HG03135 (cell line): ENCODE measurements at regions not wholly inside any gene's neighbourhood (a gene's known extent, or its start where the extent isn't known, plus 50 kb on each side); places are given as distances from the start of the nearest gene placed in this dataset.

ENCODE experiments used
- ATAC-seq: cut with Tn5 transposase; IDR thresholded peaks from one replicate; pipeline ENCODE4 v1.9.1; 2021; ENCODE audit warnings: mild to moderate bottlenecking, moderate library complexity; ENCODE audit not compliant: unreplicated experiment

DNA sequence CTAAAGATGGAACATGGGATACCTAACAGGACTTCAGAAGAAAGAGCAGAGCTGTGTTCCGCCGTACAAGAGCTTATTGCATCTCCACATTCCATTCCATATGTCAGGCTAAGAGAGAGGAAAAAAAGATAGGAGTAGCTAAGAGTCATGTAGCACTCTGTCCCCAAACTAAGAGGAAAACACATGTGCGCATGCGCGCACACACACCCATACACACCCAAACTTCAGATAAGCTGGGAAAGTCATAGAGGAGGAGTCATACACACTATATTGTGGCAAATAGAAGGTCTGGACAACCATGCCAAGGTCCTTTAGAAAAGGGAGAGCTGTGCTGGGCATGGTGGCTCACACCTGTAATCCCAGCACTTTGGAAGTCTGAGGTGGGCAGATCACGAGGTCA, 132.4 kb downstream of the RAB11FIP2 start:
- no peak for ATAC-seq

DNA sequence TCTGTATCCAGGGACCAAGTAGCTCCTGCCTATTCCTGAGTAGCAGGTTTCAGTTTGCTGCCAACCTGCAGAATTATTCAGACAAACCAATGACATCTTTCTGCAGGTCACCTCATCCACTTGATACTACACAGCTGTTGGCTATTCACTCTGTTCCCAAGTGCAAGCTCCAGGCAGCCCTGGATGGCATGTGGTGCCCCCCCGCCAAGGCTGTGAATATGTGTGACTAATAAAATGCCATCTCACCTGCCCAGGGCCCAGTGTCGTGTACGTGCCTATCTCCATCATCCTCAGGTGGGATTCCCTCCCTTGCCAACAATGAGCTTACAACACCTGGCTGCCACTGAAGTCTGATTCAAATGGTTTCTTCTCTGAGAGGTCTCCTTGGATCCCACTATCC, 125.8 kb downstream of the RAB11FIP2 start:
- no peak for ATAC-seq

DNA sequence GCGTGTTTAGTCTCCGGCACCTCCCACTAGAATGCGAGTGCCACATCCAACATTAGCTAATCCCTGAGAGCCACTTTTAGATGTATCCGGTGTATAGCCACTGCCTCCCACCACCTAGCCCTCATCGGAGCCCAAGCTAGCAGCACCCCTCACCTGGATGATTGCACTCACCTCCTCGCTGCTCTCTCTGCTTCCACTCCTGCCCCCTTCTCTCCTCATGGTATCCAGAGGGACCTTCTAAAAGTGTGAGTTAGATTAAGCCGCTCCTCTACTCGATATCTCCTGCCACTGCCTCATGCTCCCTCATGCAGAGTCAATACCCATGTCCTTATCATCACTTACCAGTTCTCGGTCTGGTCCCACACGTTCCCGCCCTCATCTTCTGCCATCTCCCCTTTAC, 125.3 kb downstream of the RAB11FIP2 start:
- ATAC-seq: no peak

DNA sequence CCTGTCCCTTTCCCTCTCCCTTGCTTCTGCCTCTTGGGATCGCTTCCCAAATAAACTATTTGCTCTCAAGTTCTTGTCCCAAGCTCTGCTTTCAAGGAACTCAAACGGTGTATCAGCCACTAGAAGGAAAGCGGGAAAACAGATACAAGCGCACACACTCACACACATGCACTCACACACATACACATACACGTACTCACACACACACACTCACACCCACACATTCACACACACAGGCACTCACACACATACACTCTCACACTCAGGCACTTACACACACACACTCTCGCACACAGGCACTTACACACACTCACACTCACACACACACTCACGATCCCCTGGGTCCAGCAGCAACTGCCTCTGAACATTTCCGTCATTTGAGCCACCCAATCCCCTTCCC, 121.9 kb downstream of the RAB11FIP2 start:
- no peak for ATAC-seq

DNA sequence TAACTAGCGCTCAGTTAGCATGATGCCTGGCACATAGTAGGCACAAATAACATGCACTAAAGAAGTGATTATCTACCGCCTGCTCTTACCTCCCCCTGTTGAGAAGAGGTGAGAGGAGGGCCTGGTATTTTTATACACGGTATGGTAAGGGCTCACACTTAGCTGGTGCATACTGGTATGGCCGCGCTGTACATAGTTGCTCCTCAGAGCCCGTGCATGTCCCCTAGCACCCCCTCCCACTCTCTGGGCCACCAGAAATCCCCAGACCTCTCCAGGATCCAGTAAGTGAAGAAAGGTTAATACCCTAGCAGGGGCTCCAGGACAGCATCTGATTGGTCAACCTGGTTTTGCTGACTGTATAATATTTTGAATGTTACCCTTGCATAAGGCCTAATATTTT, 121.4 kb downstream of the RAB11FIP2 start:
- no peak for ATAC-seq

DNA sequence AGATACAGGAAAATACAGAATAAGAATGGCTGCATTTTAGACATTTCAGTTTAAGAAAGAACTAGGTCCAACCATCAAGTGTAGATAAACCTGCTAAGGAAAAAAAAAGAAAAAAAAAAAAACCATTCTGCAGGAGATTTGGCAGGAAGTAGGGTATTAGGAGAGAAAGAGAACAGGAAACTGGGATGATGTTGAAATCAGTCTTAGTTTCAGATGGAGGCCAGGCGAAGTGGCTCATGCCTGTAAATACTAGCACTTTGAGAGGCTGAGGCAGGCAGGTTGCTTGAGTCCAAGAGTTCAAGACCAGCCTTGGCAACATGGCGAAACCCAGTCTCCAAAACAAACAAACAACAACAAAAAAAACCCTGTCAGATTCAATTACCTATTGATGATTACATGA, 120.2 kb downstream of the RAB11FIP2 start:
- no peak for ATAC-seq

DNA sequence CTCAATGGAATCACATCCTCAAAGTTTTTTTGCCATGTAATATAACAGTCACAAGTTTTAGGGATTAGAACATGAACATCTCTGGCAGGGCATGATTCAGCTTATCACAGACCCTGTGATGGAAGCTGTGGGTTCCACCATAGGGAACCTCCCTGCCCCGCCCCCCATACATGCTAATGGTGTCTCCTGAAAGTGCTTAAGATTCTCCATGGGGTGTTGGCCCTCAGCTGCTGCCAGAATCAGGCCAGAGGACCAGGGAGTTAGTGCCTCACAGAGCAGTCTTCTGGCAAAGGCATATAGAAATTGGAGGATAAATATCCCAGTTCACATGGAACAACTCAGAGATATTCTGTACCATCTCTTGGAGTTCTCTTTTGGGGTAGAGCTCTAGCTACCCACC, 119.4 kb downstream of the RAB11FIP2 start:
- no peak for ATAC-seq

DNA sequence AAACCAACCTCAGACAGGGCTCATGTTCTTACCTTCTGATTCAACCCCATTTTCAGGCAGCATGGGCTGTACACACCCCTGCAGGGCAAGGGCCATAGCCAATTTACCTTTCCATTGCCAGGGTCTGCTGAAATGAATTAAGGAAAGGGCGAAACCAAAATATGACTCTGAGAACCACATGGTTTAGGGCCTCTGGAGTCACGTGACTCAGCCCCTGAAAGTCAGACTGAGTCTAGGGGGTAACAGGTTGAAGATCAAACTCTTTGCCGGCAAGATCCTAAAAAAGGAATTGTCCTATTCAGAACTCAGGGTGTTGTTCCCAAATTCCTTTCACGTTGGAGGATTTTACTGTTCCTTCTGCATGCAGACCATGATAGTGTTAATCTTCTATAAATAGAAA, 118.9 kb downstream of the RAB11FIP2 start:
- no peak for ATAC-seq

DNA sequence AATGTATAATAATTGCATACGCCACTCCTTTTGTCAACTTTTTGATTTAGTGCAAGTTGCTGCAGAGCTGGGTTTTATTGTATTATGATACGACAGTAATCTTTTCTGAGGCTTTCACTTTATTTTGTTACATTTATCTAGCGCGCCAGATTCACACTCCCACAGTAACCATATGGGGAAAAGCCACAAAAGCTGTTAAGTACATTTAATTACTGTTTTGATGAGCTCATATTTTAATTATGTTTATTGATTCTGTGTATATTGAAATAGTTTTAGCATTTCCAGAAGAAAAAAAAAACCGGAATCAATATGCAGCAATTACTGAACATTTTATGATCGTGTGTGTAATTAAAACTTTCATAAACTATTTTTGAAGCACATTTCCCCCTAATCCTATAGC, 118.5 kb downstream of the RAB11FIP2 start:
- no peak for ATAC-seq

DNA sequence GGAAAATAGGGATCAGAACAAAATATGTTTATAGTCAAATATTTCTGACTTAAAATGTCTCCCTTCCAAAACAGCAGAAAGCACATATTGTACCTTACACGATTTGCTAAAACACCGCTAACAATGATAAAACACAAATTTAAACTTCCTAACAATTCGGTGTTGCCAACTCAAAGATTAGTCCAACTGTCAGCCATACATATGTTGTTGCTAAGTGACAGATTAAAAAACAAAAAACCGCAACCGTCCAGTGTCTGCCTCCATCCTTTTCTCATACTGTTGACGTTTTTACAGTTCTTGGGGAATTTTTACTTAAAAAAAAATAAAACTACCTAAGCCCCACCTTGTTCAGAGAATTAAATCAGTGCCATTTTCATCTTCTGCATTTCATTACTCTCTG, 118.0 kb downstream of the RAB11FIP2 start:
- no peak for ATAC-seq

DNA sequence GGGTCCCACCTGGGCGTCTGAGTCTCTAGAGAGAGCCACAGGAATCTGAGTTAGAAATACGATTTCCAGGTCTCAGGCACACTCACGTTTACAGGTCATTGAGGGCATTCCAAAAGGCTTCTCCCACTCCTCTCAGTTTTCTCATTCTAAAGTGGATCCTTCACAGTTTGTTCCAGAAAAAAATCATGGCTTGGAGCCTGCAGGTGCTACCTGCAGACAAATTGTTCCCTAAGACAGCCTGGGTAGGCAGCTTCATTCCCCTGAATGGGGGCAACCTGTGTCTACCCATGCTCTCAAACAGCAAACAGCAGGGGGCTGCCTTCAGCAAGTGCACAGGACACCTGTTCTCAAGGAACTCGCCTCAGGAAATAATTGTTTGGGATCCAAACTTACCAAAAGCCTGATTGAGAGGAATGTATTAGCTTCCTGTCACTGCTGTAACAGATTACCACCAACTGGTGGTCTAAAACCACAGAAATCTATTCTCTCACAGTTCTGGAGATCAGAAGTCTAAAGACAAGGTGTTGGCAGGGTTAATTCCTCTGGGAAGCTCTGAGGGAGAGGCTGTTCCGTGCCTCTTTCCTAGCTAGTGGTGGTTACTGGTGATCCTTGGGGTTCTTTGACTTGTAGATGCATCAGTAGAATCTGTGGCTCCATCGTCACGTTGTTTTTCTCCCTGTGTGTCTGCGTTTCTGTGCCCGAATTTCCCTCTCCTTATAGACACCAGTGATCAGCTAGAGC, 117.2 kb downstream of the RAB11FIP2 start:
- ATAC-seq: no peak

DNA sequence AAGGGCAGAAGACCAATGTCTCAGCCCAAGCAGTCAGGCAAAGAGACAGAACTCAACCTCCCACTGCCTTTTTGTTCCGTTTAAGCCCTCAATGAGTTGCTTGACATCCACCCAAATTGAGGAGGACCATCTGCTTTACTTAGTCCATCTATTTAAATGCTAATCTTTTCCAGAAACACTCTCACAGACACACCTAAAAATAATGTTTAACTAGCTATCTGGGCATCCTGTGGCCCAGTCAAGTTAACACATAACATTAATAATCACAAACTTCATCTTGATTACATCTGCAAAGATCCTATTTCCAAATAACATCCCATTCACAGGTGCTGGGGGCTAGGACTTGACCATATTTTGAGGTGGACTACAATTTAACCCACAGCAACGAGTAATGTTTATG, 115.7 kb downstream of the RAB11FIP2 start:
- no peak for ATAC-seq

DNA sequence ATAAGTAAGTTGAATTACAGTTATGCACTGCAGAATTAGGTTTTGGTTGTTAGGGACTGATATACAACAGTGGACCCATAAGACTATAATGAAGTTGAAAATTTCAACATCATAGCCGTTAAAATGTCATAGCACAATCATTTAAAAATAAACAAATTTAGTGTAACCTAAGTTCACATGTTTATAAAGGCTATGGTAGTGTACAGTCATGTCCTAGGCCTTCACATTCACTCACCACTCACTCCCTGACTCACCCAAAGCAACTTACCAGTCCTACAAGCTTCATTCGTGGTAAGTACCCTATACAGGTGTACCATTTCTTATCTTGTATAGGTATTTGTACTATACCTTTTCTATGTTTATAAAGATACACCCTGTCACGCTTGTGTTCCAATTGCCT, 113.7 kb downstream of the RAB11FIP2 start:
- no peak for ATAC-seq

DNA sequence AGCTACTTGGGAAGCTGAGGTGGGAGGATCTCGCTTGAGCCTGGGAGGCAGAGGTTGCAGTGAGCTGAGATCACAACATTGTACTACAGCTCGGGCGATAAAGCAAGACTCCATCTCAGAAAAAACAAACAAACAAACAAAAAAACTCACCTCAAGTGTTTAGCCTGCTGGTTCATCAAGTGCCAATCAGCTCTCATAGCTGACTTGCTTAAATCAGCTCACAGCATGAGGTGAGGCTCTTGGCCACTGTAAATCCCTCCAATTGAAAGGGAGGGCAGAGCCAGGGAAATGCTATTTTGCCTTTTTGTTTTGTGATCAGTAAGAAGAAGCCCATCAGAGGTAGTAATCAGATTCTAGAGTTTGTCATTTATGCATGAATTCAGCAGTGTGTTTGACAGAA, 112.3 kb downstream of the RAB11FIP2 start:
- ATAC-seq: no peak

DNA sequence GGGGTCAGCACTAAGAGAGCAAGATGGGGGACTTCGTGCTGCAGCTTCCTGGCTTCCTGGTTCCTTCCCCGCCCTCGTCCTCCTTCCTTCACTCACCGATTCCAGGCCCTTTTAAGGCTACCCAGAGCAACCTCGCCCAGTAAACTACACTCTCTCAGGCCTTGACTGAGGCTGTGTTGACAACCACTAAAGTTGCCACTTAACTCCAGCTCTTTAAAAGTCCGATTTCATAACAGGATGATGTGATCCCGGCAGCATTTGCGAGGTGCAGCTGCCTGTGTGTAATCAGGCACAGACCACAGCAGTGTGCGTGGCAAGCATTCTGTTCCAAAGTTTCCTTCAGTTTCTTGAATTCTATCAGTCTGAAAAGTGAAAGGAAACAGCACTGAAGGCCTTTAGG, 110.6 kb downstream of the RAB11FIP2 start:
- no peak for ATAC-seq

DNA sequence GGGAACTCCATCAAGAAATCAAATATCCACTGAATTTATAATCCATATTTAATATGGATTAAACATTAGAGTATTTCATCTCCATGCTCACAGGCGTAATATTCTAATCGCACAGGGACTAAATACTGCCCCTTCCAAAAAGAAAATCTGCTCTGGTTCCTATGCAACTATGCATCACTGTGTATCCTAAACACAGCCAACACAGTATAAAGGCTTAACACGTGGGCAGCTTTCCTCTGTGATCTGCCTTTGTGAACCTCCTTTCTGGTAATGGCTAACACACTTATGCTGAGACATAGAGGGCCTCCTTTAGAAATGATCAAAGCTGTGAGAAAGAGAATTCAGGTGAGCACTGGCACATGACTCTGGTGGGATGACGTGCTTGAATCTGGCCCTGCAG, 110.2 kb downstream of the RAB11FIP2 start:
- ATAC-seq: no peak

DNA sequence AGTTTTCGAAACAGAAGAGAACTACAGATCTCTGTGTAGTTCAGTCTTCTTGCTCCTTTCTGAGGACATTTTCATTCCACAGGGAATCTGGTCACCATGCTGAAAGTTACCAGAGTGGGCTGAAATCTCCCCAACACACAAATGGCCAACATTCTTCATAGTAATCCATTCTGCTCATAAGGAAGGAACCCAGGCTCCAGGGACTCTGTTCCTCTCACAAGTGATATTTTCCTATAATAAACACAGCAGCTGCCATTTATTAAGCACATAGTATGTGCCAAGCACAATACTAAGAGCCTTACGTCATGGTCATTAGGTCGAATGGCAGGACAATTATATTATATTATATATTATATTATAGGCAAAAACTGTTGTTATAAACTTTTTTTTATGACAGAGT, 109.8 kb downstream of the RAB11FIP2 start:
- no peak for ATAC-seq

DNA sequence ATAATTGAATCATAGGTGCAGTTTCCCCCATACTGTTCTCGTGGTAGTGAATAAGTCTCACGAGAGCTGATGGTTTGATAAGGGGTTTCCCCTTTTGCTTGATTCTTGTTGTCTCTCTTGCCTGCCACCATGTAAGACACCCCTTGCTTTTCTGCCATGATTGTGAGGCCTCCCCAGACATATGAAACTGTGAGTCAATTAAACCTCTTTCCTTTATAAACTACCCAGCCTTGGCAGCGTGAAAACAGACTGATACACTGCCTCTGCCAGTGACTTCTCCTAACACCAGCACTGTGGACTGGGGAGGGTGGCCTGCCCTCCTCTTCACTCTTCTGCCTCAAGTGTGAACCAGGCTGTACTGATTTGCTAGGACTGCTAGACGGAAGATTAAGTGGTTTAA, 108.6 kb downstream of the RAB11FIP2 start:
- ATAC-seq: no peak

DNA sequence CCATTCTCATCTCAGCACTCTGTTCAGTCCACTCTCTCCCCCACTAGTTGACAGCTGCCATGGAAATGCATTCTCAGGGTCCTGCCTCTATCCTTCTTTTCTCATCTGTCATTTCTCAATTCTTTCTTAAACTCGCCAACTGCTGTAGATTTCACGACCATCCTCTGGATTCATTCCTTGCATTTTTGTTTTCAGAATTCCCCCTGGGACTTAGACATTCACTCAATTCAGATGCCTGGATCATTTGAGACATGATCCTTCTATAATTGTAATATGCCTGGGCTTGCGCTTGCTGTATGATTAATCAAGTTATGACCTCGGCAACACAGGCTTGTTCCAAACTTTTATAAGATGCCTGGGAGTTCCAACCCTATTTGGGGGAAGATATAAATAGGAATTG, 104.5 kb downstream of the RAB11FIP2 start:
- no peak for ATAC-seq

DNA sequence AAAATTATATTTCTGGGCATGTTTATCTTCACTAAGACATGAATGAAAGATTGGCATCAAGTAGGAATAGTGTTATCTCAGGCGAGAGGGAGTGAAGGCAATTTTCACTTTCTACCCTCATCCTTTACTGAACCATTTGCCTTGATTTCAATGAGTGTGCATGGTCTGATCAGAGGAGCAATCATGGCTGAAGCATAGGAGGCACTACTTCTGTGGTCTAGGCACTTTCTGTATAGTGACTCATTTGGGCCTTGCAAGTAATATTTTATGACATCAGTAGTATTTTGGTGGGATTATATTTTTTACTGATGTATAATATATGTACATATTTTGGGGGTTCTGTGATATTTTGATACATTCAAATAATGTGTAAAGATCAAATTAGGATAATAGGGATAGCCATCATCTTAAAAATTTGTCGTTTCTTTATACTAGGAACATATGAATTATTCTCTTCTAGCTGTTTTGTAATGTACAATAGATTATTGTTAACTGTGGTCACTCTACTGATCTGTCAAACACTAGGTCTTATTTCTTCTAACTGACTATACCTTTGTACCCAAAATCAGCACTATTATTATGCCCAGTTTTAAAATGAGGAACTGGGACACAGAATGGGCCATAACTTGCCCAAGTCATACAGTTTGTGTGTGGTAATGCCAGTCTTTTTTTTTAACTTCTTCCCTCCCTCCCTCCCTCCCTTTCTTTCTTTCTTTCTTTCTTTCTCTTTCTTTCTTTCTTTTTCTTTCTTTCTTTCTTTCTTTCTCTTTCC, 101.9 kb downstream of the RAB11FIP2 start:
- no peak for ATAC-seq

DNA sequence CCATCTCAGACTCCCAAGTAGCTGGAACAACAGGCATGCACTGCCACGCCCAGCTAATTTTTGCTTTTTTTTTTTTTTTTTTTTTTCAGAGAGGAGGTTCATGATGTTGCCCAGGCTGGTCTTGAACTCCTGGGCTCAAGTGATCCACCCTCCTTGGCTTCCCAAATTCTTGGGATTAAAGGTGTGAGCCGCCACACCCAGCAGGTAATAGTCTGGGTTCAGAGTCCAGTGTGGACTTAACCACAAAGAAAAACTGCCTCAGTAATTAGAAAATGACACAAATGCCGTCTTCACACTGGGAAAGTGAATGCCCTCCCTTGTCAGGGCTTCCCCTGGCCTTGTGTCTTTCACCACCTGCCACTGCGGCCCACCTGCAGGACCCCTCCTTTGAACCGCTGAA, 101.1 kb downstream of the RAB11FIP2 start:
- ATAC-seq: no peak

DNA sequence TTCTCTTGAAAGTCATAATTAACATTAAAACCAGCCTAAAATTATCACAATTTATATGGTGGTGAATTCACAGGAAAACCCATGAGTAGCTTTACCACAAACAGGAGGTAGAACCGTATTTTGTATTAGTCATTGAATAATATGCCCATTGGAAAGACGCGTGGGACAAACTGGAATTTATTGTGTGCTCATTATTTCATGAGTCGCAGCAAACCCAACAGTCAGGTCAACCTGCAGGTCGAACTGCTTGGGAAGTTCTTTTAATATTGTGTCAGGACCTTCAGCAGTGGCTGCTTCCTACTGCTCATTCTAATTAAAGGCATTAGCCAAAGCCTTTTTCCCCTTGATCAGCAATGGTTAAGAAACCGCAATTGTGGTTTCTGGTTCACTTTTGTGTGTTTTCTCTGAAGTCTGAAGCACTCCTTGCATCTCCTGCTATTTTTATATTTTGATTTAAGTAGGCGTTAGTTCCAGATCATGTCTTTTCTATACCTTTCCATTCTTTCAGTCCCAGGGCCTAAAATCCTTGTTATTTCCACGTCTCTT, 100.1 kb downstream of the RAB11FIP2 start:
- no peak for ATAC-seq
